HEK293 (cell line): ENCODE measurements at regions not wholly inside any gene's neighbourhood (a gene's known extent, or its start where the extent isn't known, plus 50 kb on each side); places are given as distances from the start of the nearest gene placed in this dataset.

Experiments used
- ZBTB1 ChIP-seq: fragments of 450-650 bp; formaldehyde crosslinking; IDR thresholded peaks from 2 replicates; pipeline ENCODE4 v1.5.1; 2016; ENCODE audit warnings: missing biosample characterization, missing genetic modification characterization
- ZNF785 ChIP-seq: fragments of 450-650 bp; formaldehyde crosslinking; IDR thresholded peaks from 2 replicates; pipeline ENCODE4 v1.5.1; 2016; ENCODE audit warnings: missing biosample characterization, missing genetic modification characterization

DNA sequence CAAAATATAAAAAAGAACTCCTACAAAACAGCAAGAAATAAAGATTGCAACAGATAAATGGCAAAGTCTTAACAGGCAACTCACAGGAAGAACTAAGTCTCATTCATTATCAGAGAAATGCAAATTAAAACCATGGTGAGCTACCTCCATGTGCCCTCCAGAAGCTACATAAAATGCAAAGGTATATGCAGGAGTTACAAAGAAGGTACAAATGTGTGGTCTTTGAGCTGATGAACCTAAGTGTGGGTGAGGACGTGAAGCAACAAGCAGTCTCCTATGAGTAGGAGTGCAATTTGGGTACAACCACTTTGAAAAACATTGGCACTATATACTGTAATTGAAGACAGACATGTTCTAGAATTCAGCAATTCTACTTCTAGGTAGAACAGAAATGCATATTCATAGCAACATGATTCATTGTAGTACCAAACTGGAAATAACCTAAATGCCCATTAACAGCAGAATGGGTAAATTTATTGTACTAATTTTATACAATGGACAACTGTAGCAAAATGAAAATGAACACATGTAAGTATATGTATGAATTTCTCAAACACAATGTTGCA, 61.6 kb upstream of the KCNMA1 start:
- no peak for TF ChIP-seq ZNF785 (tag by site-specific recombination)
- TF ChIP-seq ZBTB1 = no peak
